AG09309 (cell line): ENCODE measurements at regions not wholly inside any gene's neighbourhood (a gene's known extent, or its start where the extent isn't known, plus 50 kb on each side); places are given as distances from the start of the nearest gene placed in this dataset.

ENCODE experiments used
- DNase-seq: peaks from one replicate; pipeline ENCODE4 v3.0.0-alpha.2; 2010; ENCODE audit warnings: low read depth
- H3K4me3 ChIP-seq: 2 replicates; pipeline ENCODE4 v1.5.1; 2011; ENCODE audit warnings: mild to moderate bottlenecking, low read depth, low read length, moderate library complexity; ENCODE audit not compliant: control insufficient read depth
- TF ChIP-seq, protein P1 (sequence below): IDR thresholded peaks from 2 replicates; pipeline ENCODE4 v1.5.1; 2011; ENCODE audit warnings: mild to moderate bottlenecking, low read depth, low read length, inconsistent platforms; ENCODE audit not compliant: insufficient read depth, control insufficient read depth; ENCODE audit errors: missing control alignments

DNA sequence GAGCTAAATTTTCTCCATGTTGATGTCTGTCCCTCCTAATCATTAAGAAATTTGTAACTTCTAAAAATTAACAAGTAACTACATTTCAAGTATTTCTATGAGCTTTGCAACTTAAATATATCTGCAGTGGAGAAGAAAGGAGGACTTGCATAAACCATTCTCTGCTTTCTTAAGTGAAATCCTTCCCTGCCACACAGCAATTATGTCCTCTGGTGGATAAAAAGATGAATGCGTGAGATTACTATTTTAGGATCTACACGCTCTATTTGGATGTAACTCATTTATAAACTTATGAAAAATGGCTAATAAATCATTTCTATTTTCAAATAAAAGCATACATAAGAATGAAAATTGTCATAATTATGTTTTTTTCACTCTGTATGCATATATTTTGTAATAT, 338.0 kb upstream of the PTCHD4 start:
- DNase-seq, result no peak
- TF ChIP-seq, protein P1, sequence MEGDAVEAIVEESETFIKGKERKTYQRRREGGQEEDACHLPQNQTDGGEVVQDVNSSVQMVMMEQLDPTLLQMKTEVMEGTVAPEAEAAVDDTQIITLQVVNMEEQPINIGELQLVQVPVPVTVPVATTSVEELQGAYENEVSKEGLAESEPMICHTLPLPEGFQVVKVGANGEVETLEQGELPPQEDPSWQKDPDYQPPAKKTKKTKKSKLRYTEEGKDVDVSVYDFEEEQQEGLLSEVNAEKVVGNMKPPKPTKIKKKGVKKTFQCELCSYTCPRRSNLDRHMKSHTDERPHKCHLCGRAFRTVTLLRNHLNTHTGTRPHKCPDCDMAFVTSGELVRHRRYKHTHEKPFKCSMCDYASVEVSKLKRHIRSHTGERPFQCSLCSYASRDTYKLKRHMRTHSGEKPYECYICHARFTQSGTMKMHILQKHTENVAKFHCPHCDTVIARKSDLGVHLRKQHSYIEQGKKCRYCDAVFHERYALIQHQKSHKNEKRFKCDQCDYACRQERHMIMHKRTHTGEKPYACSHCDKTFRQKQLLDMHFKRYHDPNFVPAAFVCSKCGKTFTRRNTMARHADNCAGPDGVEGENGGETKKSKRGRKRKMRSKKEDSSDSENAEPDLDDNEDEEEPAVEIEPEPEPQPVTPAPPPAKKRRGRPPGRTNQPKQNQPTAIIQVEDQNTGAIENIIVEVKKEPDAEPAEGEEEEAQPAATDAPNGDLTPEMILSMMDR, result peak; percentile 1
- H3K4me3 ChIP-seq, result no peak overlapping the region

DNA sequence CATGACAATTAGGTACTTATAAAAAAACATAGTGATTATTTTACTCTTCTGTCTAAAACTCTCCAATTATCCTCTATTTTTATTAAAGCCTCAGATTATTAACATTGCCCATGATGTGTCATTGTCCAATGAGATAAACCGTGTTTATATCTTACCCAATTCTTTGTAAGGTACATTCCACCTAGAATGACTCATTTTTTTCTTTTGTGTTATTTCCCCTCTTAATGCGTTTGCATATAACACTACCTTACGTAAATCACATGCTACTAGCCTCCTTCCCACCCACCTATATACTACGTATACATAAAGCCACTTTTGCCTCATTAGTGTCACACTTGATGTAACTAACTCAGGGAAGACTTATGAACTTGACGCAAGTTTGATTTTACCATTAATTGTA, 336.3 kb upstream of the PTCHD4 start:
- TF ChIP-seq, protein P1, result no peak
- H3K4me3 ChIP-seq, result no peak overlapping the region
- no peak for DNase-seq

DNA sequence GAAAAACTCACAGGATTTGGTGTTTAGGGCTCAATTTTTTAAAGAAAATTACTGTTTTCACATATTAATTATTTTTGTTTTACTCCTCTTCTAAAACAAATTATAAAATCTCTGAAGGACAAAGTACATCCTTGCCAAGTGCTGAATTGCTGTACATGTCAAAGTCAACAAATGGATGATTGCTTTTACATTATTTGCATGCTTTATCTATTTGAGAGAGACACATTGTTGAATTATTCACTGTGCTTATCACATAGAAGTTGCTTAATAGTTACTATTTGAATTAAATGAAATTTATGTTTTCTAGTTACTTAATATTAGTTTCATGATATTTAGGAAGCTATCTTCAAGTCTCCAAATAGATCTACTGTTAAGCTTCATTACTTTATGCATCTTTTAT, 318.6 kb upstream of the PTCHD4 start:
- DNase-seq, result no peak
- TF ChIP-seq, protein P1, result no peak
- no peak overlapping the region for H3K4me3 ChIP-seq

DNA sequence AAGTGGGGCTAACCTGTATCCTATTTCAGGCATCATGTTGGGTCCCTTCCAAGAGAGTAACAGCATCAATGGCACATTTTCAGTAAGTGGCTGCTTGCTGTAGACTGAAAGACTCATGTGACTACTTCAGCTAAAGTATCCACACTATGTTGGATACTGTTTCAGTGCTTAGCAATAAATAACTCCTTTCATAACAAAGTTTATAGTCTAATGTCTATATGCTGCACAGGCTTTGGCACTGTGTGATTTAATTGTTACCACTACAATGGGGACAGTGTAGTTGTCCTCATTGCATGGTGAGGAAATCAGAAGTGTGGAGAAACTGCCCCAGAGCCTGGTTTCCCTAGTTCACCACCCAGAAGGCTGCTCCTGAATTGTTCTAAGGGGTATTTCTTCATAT, 318.0 kb upstream of the PTCHD4 start:
- DNase-seq, result no peak
- TF ChIP-seq, protein P1, result no peak

DNA sequence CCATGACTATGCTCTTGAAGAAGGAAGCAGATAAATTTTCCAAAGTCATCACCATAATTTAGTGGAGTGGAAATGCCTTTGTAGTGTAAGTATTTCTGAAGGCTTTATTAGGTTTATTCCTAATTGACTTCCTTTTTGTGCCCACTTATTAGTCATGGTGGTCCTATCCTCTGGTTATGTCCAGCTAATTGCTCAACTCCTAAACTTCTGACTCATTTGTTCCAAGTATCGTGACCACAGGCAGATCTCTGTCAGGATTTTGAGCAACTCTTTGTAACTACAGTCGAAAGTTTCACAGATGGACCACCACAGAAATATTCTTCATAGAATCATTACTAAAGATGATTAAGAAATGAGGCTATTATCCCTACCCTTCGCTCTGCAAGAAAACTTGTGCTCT, 315.6 kb upstream of the PTCHD4 start:
- no peak overlapping the region for H3K4me3 ChIP-seq
- DNase-seq, result peak; percentile 51
- TF ChIP-seq, protein P1, result no peak

More for the DNA sequence above, 318.0 kb upstream of the PTCHD4 start:
- H3K4me3 ChIP-seq, result no peak overlapping the region

DNA sequence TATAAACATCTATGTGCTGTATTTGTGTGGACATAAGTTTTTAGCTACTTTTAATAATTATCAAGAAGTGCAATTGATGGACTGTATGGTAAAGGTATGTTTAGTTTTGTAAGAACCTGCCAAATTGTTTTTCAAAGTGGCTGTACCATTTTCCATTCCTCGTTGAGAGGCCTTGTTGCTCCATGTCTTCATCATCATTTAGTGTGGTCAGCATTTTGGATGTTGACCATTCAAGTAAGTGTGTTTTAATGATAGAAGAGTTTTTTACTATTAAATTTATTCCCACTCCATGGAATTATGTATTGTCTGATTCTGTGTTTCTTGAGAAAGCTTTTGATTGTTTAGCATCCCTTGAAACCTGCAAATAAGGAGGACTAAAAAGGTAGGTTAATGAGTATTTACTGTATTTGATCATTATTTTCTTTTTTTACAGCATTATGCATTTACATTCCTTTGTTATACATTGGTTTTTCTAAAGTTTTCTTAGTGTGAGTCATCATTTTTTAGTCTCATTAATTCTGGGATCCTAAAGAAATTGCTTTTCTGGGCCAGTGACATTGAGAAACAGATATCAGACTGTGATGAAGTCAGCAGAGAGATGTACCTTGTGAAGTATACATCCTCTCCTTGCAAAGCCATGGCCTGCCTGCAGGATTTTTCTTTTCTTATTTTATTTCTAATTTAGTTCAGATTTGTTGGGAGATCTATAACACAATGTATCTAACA, 312.8 kb upstream of the PTCHD4 start:
- TF ChIP-seq, protein P1, result no peak
- DNase-seq, result no peak
- H3K4me3 ChIP-seq, result no peak overlapping the region

DNA sequence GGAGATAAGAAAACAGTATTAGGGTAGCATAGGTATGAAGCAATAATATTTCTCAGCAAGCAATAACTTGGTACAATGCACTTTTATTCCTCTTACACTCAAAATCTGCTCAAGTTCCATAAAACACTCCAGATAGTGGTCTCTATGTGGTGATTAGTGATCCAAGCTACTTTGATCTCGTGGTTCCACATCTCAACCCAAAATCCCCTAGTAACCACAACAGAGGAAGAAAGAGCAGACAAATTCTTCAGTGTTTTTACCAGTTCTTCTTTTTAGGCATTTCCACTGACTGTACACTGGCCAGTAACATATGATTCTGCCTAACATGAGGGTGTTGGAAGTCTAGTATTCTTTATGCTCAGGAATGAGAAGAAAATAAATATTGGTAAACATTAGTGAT, 309.0 kb upstream of the PTCHD4 start:
- DNase-seq, result no peak
- H3K4me3 ChIP-seq, result no peak overlapping the region
- TF ChIP-seq, protein P1, result no peak
